ENCODE measurements at regions not wholly inside any gene's neighbourhood (a gene's known extent, or its start where the extent isn't known, plus 50 kb on each side); places are given as distances from the start of the nearest gene placed in this dataset.
"Not testable (repeated sequence)": the region's sequence is repeated elsewhere in the genome, so short reads cannot be mapped to it uniquely, and the experiment has no call there.

DNA sequence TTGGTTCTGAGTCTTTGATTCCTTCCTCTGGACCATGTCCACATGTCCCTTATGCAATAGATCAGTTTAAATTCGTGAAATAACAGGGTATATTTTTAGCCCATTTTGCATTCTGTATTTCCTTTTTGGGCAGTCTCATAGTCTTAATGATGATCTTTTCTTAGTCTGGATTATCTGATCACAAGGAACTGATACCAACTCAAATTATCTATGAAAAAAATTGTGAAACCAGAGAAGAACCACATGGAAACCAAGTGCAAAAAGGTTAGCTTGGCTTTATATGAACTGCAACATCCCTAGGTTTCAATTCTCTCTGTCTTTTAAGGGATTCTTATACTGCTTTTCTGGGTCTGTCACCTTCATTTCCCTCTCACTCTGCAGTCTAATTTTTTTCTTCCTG is 608.6 kb upstream of the AADAT start:
- DNase-seq (ENCODE audit: low spot score) = no peak

DNA sequence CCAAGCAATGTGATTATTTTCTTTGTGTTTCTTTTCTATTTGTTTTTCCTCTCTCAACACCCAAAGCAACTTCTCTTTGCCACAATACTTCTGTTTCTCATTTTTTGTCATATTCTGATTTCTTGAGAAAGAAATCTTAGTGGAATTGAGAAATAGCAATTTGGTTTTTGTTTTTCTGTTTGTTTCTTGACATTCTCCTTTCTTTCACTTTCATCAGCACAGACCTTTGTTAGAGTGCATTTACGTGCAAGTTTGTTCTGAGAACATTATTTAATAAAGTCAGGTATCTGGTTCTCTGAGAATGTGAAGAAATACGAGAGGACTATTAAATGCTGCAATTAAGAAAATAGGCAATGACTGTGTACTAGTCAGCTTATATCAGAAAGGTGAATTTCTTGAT is 608.1 kb upstream of the AADAT start:
- no peak for DNase-seq (ENCODE audit: low spot score)

DNA sequence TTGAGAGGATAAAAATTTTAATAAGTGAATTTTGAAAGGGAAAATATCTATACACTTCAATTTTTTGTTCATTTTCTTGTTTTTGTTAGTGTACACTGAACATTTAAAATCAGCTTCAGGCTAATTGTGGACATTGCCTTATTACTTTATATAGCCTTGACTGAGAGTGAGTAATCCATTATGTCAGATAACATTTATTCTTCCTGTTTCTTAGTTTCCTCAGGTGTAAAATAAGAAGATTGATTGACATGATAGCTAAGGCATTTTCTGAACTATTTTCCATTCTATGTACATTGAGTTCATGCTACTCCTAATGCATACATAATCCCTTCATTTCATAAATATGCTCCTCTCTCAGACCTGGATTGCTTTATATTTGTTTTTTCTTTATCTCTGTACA is 607.3 kb upstream of the AADAT start:
- DNase-seq (ENCODE audit: low spot score) = no peak

DNA sequence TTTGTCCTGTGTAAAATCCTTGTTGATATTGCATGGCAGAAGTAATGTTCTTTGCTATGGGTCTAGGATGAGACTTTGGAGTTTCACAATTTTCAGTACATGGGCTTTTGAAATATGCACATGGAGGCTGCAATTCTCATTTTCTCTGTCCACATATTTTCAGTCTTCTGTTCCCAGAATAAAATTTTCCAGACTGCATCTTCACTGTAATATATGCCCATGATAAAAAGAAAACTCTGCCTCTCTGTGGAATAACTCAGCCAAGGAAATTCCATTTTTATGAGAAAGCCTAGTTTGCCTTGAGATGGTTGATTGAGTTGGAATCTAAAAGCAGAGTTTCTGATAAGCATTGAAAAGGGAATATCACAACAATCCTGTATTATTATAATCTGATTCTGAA is 601.4 kb upstream of the AADAT start:
- DNase-seq (ENCODE audit: low spot score) = no peak

DNA sequence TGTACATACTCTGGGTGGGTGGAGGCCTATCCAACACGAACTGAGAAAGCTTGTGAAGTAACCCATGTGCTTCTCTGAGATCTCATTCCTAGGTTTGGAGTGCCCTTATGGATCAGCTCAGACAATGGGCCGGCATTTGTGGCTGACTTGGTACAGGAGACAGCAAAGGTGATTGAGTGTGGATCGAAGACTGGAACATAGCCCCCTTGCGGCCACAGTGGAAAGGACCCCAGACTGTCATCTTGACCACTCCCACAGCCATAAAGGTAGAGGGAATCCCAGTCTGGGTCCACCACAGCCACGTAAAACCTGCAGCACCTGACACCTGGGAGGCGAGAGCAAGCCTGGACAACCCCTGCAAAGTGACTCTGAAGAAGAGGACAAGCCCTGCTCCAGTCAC is 598.0 kb upstream of the AADAT start:
- no peak for DNase-seq (ENCODE audit: low spot score)

DNA sequence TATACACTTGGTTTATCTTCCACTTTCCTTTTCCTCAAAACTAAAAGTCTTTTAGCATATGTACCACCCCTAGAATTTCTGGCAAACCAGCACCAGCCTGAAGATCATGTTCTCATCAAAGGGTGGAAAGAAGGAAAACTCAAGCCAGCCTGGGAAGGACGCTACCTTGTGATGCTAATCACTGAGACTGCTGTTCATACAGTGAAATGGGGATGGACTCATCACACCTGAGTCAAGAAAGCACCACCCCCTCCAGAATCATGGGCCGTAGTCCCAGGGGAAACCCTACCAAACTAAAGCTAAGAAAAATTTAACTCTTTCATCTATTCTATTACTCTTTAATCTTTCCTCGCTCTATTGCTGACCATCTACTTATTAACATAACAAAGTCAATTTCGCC is 595.9 kb upstream of the AADAT start:
- not testable (repeated sequence) for DNase-seq (ENCODE audit: low spot score)

DNA sequence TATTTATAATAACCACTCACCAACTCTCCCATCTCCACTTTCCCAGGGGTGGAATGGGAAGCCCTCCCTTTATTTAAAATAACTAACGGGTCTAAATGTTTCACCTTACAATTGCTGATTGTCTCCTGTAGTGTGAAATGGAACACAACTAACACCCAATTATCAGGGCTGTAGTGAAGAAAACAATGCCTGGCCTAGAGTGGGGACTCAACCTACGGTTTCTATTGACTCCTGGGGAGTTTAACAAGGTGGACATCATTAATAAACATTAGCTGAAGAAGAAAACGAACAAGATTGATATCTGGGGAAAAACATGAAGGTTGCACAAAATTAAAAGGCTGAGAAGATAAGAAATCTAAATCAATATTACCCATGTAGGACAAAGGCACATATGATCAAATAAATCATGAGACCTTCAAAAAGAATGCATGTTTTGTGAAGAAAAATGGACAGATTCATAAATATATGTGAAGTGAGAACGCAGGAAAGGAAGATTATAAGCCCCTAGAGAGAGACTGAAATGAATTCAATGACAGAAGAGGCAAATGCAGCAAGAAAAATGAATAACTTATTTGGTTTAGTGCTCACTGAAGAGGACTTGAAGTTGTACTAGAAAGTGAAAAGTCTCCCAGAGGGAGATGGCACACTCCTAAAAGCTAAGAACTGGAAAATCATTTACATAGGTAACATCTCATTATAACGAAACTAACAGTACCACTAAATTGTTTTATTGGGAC is 593.0 kb upstream of the AADAT start:
- DNase-seq (ENCODE audit: low spot score) = no peak

DNA sequence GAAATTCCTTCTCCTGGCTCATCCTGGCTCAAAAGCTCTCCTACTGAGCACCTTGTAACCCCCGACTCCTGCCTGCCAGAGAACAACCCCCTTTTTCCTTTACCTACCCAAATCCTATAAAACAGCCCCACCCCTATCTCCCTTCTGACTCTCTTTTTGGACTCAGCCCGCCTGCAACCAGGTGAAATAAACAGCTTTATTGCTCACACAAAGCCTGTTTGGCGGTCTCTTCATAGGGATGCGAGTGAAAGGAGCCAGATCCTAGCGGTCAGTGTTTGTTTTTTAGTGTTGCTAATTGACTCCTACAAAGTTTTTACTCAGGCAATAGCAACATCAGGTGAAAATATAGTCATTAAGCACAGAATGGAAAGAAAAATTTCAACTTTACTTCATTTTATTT is 592.3 kb upstream of the AADAT start:
- not testable (repeated sequence) for DNase-seq (ENCODE audit: low spot score)

DNA sequence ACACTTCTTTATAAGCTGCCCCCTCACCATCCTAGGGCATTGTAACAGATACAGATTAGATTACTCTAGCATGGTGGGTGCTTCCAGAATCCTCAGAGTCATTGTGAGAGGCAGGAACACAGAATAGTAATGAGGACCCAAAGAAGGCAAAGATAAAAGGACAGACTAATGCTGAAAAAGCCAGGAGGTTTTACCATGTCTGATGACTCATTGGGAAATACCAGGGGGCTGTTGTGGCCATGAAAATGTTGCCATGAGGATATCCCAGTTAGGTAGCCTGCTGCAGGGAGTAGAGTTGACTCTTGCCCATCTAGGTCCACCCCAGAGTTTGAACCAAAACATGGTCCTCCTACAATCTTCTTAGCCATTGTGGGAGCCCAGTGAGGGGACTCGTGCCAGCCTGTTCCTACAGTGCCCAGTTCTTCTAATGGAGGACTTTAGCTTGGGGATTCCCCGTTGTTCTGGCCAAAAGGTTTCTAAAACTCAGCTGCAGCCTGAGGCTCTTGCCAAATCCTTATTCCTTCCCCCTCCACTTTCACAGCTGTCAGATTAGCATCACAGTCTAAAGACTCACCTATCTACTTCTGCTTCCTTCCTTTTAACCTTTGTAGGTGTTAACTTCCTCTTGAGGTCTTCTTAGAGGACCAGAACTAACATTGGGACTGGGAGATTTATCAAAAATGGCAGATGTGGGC is 586.0 kb upstream of the AADAT start:
- no peak for DNase-seq (ENCODE audit: low spot score)

DNA sequence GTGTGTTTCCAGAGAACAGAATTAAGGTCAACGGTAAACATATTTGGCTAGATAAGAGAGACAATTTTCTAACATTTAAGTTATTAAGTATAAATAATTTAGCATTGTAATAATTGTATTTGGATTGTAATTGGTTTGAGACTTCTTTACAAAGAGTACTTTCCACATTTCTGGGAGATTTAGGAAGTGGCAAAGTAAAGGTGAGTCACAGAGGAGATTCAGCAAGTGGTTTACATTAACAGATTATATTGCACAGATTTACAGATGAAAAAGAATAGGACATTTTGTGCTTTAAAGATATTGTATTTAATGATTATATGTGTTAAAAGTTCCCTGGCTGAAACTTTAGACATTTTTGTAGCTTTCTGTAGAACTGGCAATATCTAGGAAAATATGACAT is 584.4 kb upstream of the AADAT start:
- DNase-seq (ENCODE audit: low spot score) = no peak

DNA sequence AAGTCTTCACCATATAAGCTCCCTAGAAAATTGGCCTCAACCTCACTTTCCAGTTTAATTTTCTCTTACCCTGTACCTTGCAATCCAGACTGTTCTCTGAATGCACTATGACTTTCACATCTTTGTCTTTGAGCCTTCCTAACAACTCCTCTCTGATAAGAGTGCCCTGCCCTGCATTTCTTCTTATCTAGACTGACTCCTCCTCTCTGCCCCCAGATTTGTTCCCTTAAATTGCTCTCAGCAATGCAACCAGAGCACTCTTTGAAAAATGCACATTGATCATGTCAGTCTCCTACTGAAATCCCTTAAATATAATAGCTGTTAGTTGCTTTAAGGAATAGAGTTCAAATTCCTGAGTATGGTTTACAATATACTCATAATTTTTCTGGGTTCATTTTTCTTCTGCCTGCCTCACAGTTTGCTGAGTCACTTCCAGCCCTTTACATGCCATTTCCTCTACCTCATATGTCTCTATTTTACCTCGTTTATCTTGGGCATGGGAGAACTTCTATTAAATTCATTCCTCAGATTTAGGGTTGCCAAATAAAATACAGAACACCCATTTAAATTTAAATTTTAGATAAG is 582.7 kb upstream of the AADAT start:
- peak; percentile 33 for DNase-seq (ENCODE audit: low spot score)

DNA sequence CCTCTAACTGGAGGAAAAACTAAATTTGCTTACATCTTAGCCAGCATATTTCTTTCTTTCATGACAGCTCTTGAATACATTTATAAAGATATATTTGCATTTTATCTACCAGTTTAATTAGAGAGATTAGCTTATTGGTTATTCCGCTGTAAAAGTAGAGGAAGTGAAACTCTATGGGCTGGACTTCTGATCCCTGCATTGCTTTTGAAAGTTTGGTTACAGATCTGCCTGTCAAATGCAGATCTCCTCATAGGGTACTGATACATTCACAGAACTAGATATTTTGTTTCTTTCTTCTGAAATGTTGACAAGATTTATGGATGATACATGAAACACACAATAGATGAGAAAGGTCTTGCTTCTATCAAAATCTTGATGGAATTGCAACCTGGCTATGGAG is 581.4 kb upstream of the AADAT start:
- no peak for DNase-seq (ENCODE audit: low spot score)

DNA sequence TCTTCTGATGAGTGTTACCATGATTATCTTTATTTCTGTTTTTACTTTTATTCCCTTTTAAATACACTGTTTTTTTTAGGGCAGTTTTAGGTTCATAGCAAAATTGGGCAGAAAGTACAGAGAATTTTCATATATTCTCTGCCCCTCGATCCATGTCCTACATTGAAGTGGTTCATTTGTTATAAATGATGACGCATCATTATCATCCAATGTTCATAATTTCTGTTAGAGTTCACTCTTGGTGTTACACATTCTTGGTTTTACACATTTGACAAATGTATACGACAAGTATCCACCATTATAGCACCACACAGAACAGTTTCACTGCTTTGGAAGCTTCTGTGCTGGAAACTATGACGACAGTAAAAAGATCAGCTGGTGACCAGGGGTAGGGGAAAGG is 578.1 kb upstream of the AADAT start:
- DNase-seq (ENCODE audit: low spot score) = no peak

DNA sequence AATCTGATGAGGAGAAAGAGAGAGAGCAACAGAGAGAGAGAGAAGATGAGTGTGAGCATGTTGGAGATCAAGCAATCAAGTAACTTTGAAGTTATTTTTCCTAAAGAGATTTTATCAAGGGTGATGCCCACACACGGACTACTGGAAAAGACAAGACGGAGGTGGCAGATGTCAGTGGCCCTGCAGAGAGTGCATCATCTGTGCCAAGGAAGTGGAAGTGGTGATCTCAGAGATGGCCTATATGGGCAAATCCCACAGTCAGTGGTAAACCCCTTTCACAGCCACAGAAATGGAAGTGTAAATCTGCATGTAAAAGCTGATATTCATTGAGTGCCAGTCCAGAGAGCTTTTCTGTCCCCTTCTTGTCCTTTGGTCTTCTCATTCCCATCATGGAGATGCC is 577.2 kb upstream of the AADAT start:
- no peak for DNase-seq (ENCODE audit: low spot score)

DNA sequence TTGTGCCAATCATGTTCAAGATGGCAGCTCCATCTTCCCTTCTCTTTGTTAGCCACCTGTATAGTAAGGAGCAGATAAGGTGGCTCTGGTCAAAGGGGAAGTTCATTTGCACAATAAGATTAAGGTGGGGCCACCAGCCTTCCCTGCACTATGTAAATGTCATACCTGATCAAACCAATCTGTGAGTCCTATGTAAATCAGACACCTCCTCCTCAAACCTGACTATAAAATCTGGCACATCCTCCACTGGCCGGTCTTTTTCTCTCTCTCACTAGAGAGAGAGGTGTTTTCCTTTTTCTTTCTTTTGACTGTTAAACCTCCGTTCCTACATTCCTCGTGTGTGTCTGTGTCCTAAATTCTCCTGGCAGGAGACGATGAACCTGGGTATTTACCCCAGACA is 572.5 kb upstream of the AADAT start:
- DNase-seq (ENCODE audit: low spot score) = no peak

DNA sequence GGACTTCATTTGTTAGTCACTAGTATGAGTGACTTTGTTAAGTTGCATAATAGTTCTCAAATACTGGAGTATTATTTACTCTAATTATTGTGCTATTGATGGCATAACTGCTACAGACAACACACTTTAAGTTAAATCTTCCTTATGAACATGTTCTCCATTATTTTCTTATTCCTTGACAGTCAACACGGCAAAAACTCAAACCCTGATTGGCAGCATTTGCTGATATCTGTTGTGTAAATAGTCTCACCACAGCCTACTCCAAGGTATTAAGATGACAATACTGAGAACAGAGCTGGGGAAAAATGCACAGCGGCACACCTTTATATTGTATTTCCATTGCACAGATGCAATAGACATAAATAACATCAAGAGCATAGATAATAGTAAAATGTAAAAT is 568.0 kb upstream of the AADAT start:
- no peak for DNase-seq (ENCODE audit: low spot score)

DNA sequence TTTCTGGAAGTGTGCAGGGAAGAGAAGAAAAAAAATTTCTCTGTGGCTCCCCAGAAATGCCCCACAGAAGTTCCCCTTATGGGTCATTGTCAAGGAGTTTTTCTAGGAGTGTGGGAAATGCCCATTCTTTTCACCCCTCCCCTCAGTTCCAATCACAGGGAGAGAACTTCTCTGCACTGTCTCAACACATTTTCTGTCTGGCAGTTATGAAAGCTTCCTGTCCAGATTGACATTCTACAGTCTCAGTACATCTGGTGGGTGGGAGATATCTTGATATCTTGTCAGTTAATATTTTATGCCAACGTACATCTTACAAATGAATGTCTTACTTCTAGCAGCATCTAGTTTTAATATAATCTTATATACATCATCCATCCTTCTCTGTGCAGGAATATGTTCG is 566.8 kb upstream of the AADAT start:
- no peak for DNase-seq (ENCODE audit: low spot score)

DNA sequence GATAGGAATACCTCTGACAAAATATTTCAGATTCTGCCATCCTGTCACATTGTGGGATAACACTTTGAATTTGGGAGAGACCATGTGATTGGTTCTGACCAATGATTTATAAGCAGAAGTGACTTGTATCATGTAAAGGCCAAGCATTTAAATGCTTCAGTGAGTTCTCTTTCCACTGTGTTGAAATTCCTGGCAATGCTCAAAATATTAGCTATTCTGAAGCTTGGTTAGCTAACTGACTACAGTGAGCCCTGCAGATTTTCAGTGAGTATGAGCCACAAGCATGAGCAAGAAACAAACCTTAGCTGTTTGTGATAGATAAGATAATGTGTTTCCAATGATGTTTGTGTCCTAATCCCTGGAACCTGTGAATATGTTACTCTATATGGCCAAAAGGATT is 562.8 kb upstream of the AADAT start:
- DNase-seq (ENCODE audit: low spot score) = no peak

DNA sequence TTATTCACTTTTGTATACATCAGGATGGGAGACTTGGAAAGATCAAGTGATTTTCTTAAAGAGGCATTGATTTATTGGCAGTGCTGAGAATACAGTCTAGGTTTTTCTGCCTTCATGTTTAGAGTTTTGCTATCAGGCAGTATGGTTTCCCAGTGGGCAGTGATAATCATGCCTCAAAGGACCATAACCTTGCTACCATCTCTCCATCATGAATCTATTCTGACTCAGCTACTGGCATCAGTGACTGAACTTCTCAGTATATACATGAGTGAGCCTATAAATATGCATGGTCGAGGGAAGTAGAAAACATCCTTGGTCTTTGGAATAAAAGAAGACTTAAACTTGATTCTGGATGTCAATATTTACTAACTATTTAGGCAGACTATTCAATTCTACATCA is 562.0 kb upstream of the AADAT start:
- DNase-seq (ENCODE audit: low spot score) = no peak

DNA sequence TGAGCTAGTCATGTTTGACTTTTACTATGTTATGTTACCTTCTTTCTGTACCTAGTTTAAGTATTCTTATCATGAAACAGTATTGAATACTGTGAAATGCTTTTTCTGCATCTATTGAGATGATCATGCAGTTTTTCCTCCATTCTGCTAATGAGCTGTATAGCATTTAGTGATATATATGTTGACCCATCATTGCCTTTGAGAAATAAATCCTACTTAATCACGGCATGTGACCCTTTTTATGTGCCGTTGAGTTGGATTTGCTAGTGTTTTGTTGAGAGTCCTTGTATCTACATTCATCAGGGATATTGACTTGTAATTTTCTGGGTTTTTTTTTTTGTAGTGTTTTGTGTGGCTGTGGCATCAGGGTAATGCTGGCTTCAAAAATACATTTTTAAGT is 537.7 kb upstream of the AADAT start:
- DNase-seq (ENCODE audit: low spot score) = no peak

DNA sequence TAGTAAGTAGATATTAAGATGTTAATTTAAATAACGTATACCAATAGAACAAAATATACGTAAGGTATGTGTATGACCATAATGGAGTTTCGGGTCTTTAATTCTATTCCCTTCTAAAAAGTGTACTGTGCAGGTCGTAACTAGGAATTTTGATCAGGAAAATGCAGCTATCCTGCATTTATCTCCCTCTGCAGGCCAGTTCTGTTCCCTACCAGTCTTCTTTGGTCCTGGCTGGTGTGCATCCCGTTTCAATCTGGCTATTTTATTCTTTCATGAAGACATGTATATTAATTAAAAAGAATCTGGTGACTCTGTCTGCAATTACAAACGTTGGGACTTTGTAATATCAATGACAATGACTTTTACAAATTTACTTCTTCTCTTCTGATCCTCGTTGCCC is 534.1 kb upstream of the AADAT start:
- DNase-seq (ENCODE audit: low spot score) = no peak

DNA sequence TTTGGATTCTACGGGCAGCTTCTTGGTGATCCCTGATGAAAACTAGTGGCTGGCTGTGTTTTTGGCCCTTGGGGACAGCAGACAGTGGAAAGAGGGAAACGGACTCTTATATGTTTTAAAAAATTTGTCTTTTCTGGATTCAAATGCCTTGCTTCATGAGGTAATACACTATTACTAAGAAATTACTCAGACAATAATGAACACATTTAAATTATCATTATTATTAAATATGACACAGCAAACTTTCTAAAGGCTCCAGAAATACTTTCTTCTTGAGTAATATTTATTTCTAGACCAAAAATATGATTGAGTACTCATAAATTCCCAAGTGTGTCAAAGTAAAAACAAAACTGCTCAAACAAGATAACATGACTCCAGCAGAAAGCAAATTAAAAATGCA is 520.7 kb upstream of the AADAT start:
- no peak for DNase-seq (ENCODE audit: low spot score)

DNA sequence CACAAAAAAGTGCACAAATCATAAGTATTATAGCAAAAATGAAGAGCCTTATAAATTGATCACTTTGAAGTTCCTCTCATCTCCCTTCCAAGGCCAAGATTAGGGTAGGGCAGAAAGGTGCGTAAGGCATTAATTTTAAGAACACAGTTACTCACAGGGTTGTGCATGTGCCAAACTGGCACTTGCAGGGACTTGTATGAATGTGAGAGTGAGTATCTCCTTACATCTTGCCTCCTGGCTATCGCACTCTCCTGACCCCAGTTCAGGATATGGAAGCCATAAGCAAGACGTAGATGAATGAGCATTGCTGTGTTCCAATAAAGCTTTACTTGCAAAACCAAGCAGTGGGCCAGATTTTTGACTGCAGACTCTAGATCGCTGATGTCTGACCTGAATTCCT is 510.1 kb upstream of the AADAT start:
- no peak for DNase-seq (ENCODE audit: low spot score)

DNA sequence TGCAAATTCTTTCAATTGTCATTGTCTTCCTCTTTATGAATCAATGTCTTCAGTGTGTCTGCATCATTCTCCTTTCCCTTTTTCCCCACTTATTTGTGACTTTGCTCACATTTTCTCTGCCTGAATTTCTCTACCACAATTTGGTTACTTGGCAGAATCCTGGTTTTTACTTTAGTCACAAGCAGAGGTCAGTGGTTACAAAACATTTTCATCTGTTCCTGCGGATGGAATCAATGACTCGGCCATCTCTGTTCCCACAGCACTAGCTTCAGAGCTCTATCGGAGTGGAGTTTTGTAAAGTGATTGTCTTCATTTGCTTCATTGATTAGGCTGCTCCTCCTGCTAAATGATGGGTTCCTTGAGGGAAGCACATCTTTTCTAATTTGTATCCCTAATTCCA is 501.3 kb upstream of the AADAT start:
- no peak for DNase-seq (ENCODE audit: low spot score)
